ENCODE measurements at regions not wholly inside any gene's neighbourhood (a gene's known extent, or its start where the extent isn't known, plus 50 kb on each side); places are given as distances from the start of the nearest gene placed in this dataset.

DNA sequence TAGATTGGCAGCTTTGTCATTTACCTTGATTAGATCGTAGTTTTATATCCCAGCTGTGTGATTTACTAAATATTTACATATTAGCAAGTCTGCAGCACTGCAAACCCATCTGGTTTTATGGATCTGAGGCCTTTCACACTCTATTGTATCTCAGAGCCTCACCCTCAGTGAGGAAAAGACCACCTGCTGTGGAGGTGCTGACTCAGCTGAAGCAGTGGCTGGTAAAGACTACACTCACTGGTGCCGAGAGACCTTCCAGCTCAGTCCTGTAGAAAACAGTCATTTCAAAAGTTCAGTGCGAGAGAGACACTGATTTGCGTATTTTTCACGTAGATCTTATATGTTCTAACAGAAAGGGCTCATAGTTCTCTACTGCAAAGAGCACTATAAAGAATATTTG lies 307.8 kb upstream of the TPM1 start:
- in situ Hi-C loops (cut with HindIII; ENCODE audit: low sequenced_read_pairs), result no loop called here
- H3K4me3 ChIP-seq (ENCODE audit: low read depth, low read length), result no peak overlapping the region
- peak; percentile 72 for DNase-seq (ENCODE audit: low read depth, low spot score)
- TF ChIP-seq, protein P1, sequence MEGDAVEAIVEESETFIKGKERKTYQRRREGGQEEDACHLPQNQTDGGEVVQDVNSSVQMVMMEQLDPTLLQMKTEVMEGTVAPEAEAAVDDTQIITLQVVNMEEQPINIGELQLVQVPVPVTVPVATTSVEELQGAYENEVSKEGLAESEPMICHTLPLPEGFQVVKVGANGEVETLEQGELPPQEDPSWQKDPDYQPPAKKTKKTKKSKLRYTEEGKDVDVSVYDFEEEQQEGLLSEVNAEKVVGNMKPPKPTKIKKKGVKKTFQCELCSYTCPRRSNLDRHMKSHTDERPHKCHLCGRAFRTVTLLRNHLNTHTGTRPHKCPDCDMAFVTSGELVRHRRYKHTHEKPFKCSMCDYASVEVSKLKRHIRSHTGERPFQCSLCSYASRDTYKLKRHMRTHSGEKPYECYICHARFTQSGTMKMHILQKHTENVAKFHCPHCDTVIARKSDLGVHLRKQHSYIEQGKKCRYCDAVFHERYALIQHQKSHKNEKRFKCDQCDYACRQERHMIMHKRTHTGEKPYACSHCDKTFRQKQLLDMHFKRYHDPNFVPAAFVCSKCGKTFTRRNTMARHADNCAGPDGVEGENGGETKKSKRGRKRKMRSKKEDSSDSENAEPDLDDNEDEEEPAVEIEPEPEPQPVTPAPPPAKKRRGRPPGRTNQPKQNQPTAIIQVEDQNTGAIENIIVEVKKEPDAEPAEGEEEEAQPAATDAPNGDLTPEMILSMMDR (IDR thresholded peaks at IDR 0.05; ENCODE audit: low read depth, low read length), result no peak

DNA sequence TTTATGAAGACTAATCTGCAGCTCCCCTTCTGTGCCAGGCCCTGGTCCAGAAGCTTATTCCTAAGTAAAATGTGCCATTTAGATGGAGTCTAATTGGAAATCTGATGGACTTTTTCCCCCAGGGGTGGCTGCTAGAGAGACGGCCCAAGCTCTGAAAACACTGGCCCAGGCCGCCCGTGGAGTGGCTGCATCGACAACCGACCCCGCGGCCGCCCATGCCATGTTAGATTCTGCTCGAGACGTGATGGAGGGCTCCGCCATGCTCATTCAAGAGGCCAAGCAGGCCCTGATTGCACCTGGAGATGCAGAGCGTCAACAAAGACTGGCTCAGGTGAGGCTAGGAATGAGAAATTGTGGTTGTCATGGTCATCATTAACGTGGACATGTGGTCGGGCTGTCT lies 305.8 kb upstream of the TPM1 start:
- TF ChIP-seq, protein P1 (IDR thresholded peaks at IDR 0.05; ENCODE audit: low read depth, low read length), result no peak
- in situ Hi-C loops (cut with HindIII; ENCODE audit: low sequenced_read_pairs), result no loop called here
- DNase-seq (ENCODE audit: low read depth, low spot score), result no peak
- H3K4me3 ChIP-seq (ENCODE audit: low read depth, low read length), result no peak overlapping the region

GRCh38 chr15:62737551-62737950 lies 305.0 kb upstream of the TPM1 start:
- no peak overlapping the region for H3K4me3 ChIP-seq (ENCODE audit: low read depth, low read length)
- TF ChIP-seq, protein P1 (IDR thresholded peaks at IDR 0.05; ENCODE audit: low read depth, low read length), result no peak
- in situ Hi-C loops (cut with HindIII; ENCODE audit: low sequenced_read_pairs), result no loop called here
- DNase-seq (ENCODE audit: low read depth, low spot score), result peak; percentile 6

DNA sequence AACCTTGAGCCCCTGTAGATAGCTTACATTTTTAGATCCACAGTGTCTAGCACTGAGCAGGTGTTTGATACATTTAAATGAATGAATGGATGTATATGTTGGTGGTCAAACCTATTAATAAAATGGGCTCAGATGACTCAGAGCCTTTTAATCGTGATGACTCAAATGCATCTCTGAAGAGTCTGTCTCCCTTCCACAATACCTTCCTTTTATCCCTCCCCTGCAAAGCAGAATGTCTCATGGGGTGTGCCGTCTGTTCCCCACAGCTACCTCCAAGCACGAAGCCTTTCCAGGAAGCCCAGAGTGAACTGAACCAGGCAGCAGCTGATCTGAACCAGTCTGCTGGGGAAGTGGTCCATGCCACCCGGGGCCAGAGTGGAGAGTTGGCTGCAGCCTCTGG lies 303.5 kb upstream of the TPM1 start:
- in situ Hi-C loops (cut with HindIII; ENCODE audit: low sequenced_read_pairs), result no loop called here

GRCh38 chr15:62739507-62739906 lies 303.0 kb upstream of the TPM1 start:
- in situ Hi-C loops (cut with HindIII; ENCODE audit: low sequenced_read_pairs), result no loop called here
- H3K4me3 ChIP-seq (ENCODE audit: low read depth, low read length), result no peak overlapping the region
- TF ChIP-seq, protein P1 (IDR thresholded peaks at IDR 0.05; ENCODE audit: low read depth, low read length), result no peak
- peak; percentile 37 for DNase-seq (ENCODE audit: low read depth, low spot score)

More for the DNA sequence above, 303.5 kb upstream of the TPM1 start:
- H3K4me3 ChIP-seq (ENCODE audit: low read depth, low read length), result no peak overlapping the region
- TF ChIP-seq, protein P1 (IDR thresholded peaks at IDR 0.05; ENCODE audit: low read depth, low read length), result no peak
- peak; percentile 67 for DNase-seq (ENCODE audit: low read depth, low spot score)

- in situ Hi-C loops (cut with HindIII; ENCODE audit: low sequenced_read_pairs), result no loop called here
- H3K4me3 ChIP-seq (ENCODE audit: low read depth, low read length), result no peak overlapping the region
- DNase-seq (ENCODE audit: low read depth, low spot score), result no peak
- TF ChIP-seq, protein P1 (IDR thresholded peaks at IDR 0.05; ENCODE audit: low read depth, low read length), result no peak
These were observed 302.2 kb upstream of the TPM1 start for GRCh38 chr15:62740141-62741004.

Data from astrocyte of the spinal cord (primary cell).